ENCODE measurements at regions not wholly inside any gene's neighbourhood (a gene's known extent, or its start where the extent isn't known, plus 50 kb on each side); places are given as distances from the start of the nearest gene placed in this dataset.
A peak's percentile ranks its signal among the peaks of the same experiment; 100 is the strongest.

- H3K27me3 ChIP-seq: no peaks in the 10 kb centered on the region
- 98 to 100% methylated on average over 1 of the region's 1 CpG for WGBS, 2 donors
- no peak overlapping the region for H3K27ac ChIP-seq
- intact Hi-C loops (cut with DNase I): no loop called here
- TF ChIP-seq, protein P1, sequence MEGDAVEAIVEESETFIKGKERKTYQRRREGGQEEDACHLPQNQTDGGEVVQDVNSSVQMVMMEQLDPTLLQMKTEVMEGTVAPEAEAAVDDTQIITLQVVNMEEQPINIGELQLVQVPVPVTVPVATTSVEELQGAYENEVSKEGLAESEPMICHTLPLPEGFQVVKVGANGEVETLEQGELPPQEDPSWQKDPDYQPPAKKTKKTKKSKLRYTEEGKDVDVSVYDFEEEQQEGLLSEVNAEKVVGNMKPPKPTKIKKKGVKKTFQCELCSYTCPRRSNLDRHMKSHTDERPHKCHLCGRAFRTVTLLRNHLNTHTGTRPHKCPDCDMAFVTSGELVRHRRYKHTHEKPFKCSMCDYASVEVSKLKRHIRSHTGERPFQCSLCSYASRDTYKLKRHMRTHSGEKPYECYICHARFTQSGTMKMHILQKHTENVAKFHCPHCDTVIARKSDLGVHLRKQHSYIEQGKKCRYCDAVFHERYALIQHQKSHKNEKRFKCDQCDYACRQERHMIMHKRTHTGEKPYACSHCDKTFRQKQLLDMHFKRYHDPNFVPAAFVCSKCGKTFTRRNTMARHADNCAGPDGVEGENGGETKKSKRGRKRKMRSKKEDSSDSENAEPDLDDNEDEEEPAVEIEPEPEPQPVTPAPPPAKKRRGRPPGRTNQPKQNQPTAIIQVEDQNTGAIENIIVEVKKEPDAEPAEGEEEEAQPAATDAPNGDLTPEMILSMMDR (IDR thresholded peaks at IDR 0.05): no peak
- no peak for TF ChIP-seq POLR2A (IDR thresholded peaks at IDR 0.05)
- H3K4me1 ChIP-seq: no peaks in the 10 kb centered on the region
- DNase-seq: no peak
- no peaks in the 10 kb centered on the region for H3K9me3 ChIP-seq
- no peaks in the 10 kb centered on the region for H3K36me3 ChIP-seq
- H3K4me3 ChIP-seq (replicated peaks in 1 of 3): no peak overlapping the region
Observed at GRCh38 chr6:121579478-121579877, 144.0 kb downstream of the GJA1 start.

- H3K36me3 ChIP-seq: no peaks in the 10 kb centered on the region
Observed at GRCh38 chr6:121581327-121581726, 145.9 kb downstream of the GJA1 start.

GRCh38 chr6:121582262-121582661 lies 146.8 kb downstream of the GJA1 start:
- WGBS, 2 donors: 90 to 96% methylated on average over 3 of the region's 3 CpGs

More at GRCh38 chr6:121581327-121581726, 145.9 kb downstream of the GJA1 start:
- H3K4me3 ChIP-seq (replicated peaks in 1 of 3): no peak overlapping the region
- no peak for DNase-seq
- intact Hi-C loops (cut with DNase I): no loop called here
- H3K27me3 ChIP-seq: no peaks in the 10 kb centered on the region
- H3K9me3 ChIP-seq: no peaks in the 10 kb centered on the region
- H3K27ac ChIP-seq: no peak overlapping the region
- no peak for TF ChIP-seq POLR2A (IDR thresholded peaks at IDR 0.05)
- TF ChIP-seq, protein P1 (IDR thresholded peaks at IDR 0.05): no peak
- 89 to 96% methylated on average over 2 of the region's 2 CpGs for WGBS, 2 donors
- no peaks in the 10 kb centered on the region for H3K4me1 ChIP-seq

DNA sequence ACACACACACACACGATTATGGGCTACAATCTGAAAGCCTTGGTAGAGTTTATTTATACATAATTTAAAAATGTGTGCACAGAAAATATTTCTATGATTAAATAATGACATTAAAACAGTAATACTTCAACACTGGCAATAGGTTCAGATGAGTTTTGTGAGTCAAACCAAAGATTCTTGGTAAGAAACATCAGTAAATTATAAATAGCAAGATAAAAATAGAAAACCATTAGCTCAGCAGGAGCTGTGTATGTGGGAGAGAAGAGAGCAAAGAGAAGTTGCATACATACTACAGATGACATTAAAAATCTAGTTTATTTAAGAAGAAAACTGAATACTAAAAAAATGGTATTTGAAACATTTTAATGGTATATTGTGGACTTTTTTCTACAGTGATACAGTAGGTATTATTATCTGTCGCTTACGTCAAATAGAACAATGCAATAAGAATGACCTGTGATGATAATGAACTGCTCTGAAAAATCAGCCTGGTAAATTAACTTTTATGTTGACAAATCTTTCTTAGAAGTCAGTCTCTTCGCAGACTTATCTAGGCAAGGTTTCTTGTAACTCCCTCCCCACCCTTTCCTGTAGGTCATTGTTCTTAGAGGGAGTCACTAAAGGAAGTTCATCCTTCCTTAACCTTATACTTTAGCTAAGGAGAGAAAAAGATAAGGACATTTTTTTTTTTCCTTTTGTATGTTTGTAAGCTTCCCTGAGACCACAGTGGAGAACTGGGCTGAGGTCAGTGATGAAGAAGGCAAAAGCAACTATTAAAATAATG lies 149.3 kb downstream of the GJA1 start:
- Histone ChIP-seq H3K36me3 (no peaks in the 10 kb centered on the region), H3K9me3 (no peaks in the 10 kb centered on the region), H3K4me3 (replicated peaks in 1 of 3) (no peak overlapping the region), H3K27ac (no peak overlapping the region), H3K27me3 (no peaks in the 10 kb centered on the region), H3K4me1 (no peaks in the 10 kb centered on the region)
- no peak for DNase-seq
- TF ChIP-seq, protein P1 (IDR thresholded peaks at IDR 0.05): no peak
- no peak for TF ChIP-seq POLR2A (IDR thresholded peaks at IDR 0.05)
- intact Hi-C loops (cut with DNase I): no loop called here
- WGBS, 2 donors: 82 to 83% methylated on average over 4 of the region's 4 CpGs

More at GRCh38 chr6:121582262-121582661, 146.8 kb downstream of the GJA1 start:
- Histone ChIP-seq H3K4me3 (replicated peaks in 1 of 3) (no peak overlapping the region), H3K27ac (no peak overlapping the region), H3K4me1 (no peaks in the 10 kb centered on the region), H3K27me3 (no peaks in the 10 kb centered on the region), H3K36me3 (no peaks in the 10 kb centered on the region), H3K9me3 (no peaks in the 10 kb centered on the region)
- intact Hi-C loops (cut with DNase I): no loop called here
- no peak for TF ChIP-seq POLR2A (IDR thresholded peaks at IDR 0.05)
- TF ChIP-seq, protein P1 (IDR thresholded peaks at IDR 0.05): no peak
- no peak for DNase-seq

DNA sequence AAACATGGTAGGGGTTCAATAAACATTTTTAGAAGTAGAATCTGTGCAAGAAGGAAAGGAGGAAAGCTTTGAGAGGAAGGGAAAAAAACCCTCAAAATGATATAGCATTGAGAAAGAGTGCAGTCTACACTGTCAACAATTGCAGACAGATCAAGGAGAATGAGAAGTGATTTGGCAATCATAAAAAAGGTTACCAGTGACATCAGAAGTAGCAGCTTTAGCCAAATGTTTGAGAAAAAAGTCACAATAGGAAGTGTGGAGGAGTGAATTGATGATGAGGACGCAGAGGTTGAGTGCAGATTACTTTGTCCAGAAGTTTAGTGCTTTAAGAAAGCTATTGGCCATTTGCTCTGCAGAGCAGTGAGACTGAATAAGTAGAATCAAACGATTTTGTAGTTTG lies 155.0 kb downstream of the GJA1 start:
- Histone ChIP-seq H3K4me1 (peaks cover 3 to 5% of the 10 kb centered on the region in 2 donors), H3K27me3 (no peaks in the 10 kb centered on the region), H3K36me3 (no peaks in the 10 kb centered on the region), H3K27ac (peak overlapping the region in 1 of 3 donors; percentile 6), H3K9me3 (no peaks in the 10 kb centered on the region), H3K4me3 (replicated peaks in 1 of 3) (no peak overlapping the region)
- no peak for DNase-seq
- no peak for TF ChIP-seq POLR2A (IDR thresholded peaks at IDR 0.05)
- TF ChIP-seq, protein P1 (IDR thresholded peaks at IDR 0.05): no peak
- intact Hi-C loops (cut with DNase I): no loop called here
- WGBS, 2 donors: 53 to 63% methylated on average over 2 of the region's 2 CpGs

Measured in thyroid gland (tissue), 4 donors.